Kidney epithelial cell (primary cell): ENCODE measurements at regions not wholly inside any gene's neighbourhood (a gene's known extent, or its start where the extent isn't known, plus 50 kb on each side); places are given as distances from the start of the nearest gene placed in this dataset.

Experiments
- DNase-seq: peaks from one replicate; pipeline ENCODE4 v3.0.0-alpha.2; 2010; ENCODE audit warnings: low read depth
- H3K27me3 ChIP-seq: 2 replicates; pipeline ENCODE4 v1.6.0; 2011; ENCODE audit warnings: low read length; ENCODE audit not compliant: control insufficient read depth, insufficient read depth
- H3K36me3 ChIP-seq: 2 replicates; pipeline ENCODE4 v1.5.1; 2011; ENCODE audit warnings: low read length; ENCODE audit not compliant: control insufficient read depth, insufficient read depth
- H3K4me3 ChIP-seq: 2 replicates; pipeline ENCODE4 v1.5.1; 2011; ENCODE audit warnings: low read depth, mild to moderate bottlenecking, control low read depth, low read length
- CTCF ChIP-seq: IDR thresholded peaks from 2 replicates; pipeline ENCODE4 v1.5.1; 2011; ENCODE audit warnings: mild to moderate bottlenecking, moderate library complexity, low read length, control low read depth, inconsistent platforms; ENCODE audit not compliant: insufficient read depth, poor library complexity, severe bottlenecking

- H3K27me3 ChIP-seq = no peaks in the 10 kb centered on the region
- no peaks in the 10 kb centered on the region for H3K36me3 ChIP-seq
- DNase-seq = no peak
- no peak overlapping the region for H3K4me3 ChIP-seq
- peak; percentile 2 for TF ChIP-seq CTCF
These were observed 348.5 kb downstream of the PYDC2 start for GRCh38 chr3:191809326-191809949.

GRCh38 chr3:191813245-191813644 is 352.3 kb downstream of the PYDC2 start:
- H3K27me3 ChIP-seq = no peaks in the 10 kb centered on the region
- H3K36me3 ChIP-seq = no peaks in the 10 kb centered on the region
- no peak for DNase-seq
- no peak for TF ChIP-seq CTCF
- no peak overlapping the region for H3K4me3 ChIP-seq

GRCh38 chr3:191848818-191849217 is 387.9 kb downstream of the PYDC2 start:
- no peak for TF ChIP-seq CTCF
- no peak for DNase-seq
- Histone ChIP-seq H3K36me3 (no peaks in the 10 kb centered on the region), H3K4me3 (no peak overlapping the region), H3K27me3 (no peaks in the 10 kb centered on the region)

GRCh38 chr3:191859531-191859930 is 398.6 kb downstream of the PYDC2 start:
- no peak overlapping the region for H3K4me3 ChIP-seq
- DNase-seq = no peak
- TF ChIP-seq CTCF = no peak
- no peaks in the 10 kb centered on the region for H3K27me3 ChIP-seq
- no peaks in the 10 kb centered on the region for H3K36me3 ChIP-seq

GRCh38 chr3:191869738-191870415 is 408.9 kb downstream of the PYDC2 start:
- DNase-seq = no peak
- no peaks in the 10 kb centered on the region for H3K27me3 ChIP-seq
- no peak for TF ChIP-seq CTCF
- no peaks in the 10 kb centered on the region for H3K36me3 ChIP-seq
- H3K4me3 ChIP-seq = no peak overlapping the region

GRCh38 chr3:191873736-191874135 is 412.8 kb downstream of the PYDC2 start:
- TF ChIP-seq CTCF = no peak
- DNase-seq = no peak

More at GRCh38 chr3:191873736-191874135, 412.8 kb downstream of the PYDC2 start:
- Histone ChIP-seq H3K27me3 (no peaks in the 10 kb centered on the region), H3K36me3 (no peaks in the 10 kb centered on the region), H3K4me3 (no peak overlapping the region)
